SK-N-SH treated with all-trans-retinoic acid at 6 μM for 48 hours (cell line): ENCODE measurements at regions not wholly inside any gene's neighbourhood (a gene's known extent, or its start where the extent isn't known, plus 50 kb on each side); places are given as distances from the start of the nearest gene placed in this dataset.
A peak's percentile ranks its signal among the peaks of the same experiment; 100 is the strongest.

Source experiments
- ATAC-seq: fragments of 200-7000 bp; cut with Tn5 transposase; 3 replicates; pipeline ENCODE4 v1.9.1; 2020; ENCODE audit warnings: mild to moderate bottlenecking, moderate library complexity
- ARNTL ChIP-seq: fragments of 450-650 bp; formaldehyde crosslinking; IDR thresholded peaks from 2 replicates; pipeline ENCODE4 v1.5.0; 2020; ENCODE audit warnings: low read depth, mild to moderate bottlenecking, moderate library complexity, borderline replicate concordance
- CREB5 ChIP-seq: fragments of 250-450 bp; sonication (Bioruptor Pico); IDR thresholded peaks from 2 replicates; pipeline ENCODE4 v1.5.1; 2020; ENCODE audit warnings: low read depth, mild to moderate bottlenecking, moderate library complexity
- CSDC2 ChIP-seq: fragments of 250-450 bp; sonication (Bioruptor Pico); IDR thresholded peaks from 2 replicates; pipeline ENCODE4 v1.5.0; 2020; ENCODE audit warnings: mild to moderate bottlenecking, moderate library complexity
- ESRRG ChIP-seq: fragments of 250-450 bp; sonication (Bioruptor Pico); IDR thresholded peaks from 2 replicates; pipeline ENCODE4 v1.6.1; 2021; ENCODE audit warnings: mild to moderate bottlenecking
- GLIS3 ChIP-seq: fragments of 250-450 bp; sonication (Bioruptor Pico); IDR thresholded peaks from 2 replicates; pipeline ENCODE4 v1.5.0; 2020; ENCODE audit warnings: mild to moderate bottlenecking, moderate library complexity
- ISL1 ChIP-seq: fragments of 250-450 bp; sonication (Bioruptor Pico); IDR thresholded peaks from 2 replicates; pipeline ENCODE4 v2.1.2; 2022; ENCODE audit warnings: mild to moderate bottlenecking, moderate library complexity
- OSR1 ChIP-seq: fragments of 250-450 bp; sonication (Bioruptor Pico); IDR thresholded peaks from 2 replicates; pipeline ENCODE4 v1.8.0; 2022; ENCODE audit warnings: moderate library complexity, mild to moderate bottlenecking, inconsistent platforms
- POU6F1 ChIP-seq: fragments of 250-450 bp; sonication (Bioruptor Pico); IDR thresholded peaks from 2 replicates; pipeline ENCODE4 v1.8.0; 2021; ENCODE audit warnings: low read depth, mild to moderate bottlenecking, moderate library complexity, borderline replicate concordance
- PPARA ChIP-seq: fragments of 250-450 bp; sonication (Bioruptor Pico); IDR thresholded peaks from 2 replicates; pipeline ENCODE4 v1.5.0; 2020; ENCODE audit warnings: mild to moderate bottlenecking, borderline replicate concordance
- RARB ChIP-seq: fragments of 250-450 bp; sonication (Bioruptor Pico); IDR thresholded peaks from 2 replicates; pipeline ENCODE4 v1.8.0; 2021; ENCODE audit warnings: mild to moderate bottlenecking, moderate library complexity
- SNAI2 ChIP-seq: fragments of 250-450 bp; sonication (Bioruptor Pico); IDR thresholded peaks from 2 replicates; pipeline ENCODE4 v1.5.0; 2020; ENCODE audit warnings: mild to moderate bottlenecking, moderate library complexity
- TCF4 ChIP-seq: fragments of 250-450 bp; sonication (Bioruptor Pico); IDR thresholded peaks from 2 replicates; pipeline ENCODE4 v1.8.0; 2021; ENCODE audit warnings: mild to moderate bottlenecking, moderate library complexity, borderline replicate concordance
- TOX ChIP-seq: fragments of 250-450 bp; sonication (Bioruptor Pico); IDR thresholded peaks from 2 replicates; pipeline ENCODE4 v1.8.0; 2021; ENCODE audit warnings: mild to moderate bottlenecking, moderate library complexity, borderline replicate concordance
- ZC3H10 ChIP-seq: fragments of 250-450 bp; sonication (Bioruptor Pico); IDR thresholded peaks from 2 replicates; pipeline ENCODE4 v1.5.1; 2021; ENCODE audit warnings: mild to moderate bottlenecking, moderate library complexity
- ZFP3 ChIP-seq: fragments of 250-450 bp; sonication (Bioruptor Pico); IDR thresholded peaks from 2 replicates; pipeline ENCODE4 v1.5.0; 2020; ENCODE audit warnings: mild to moderate bottlenecking, moderate library complexity
- ZFP30 ChIP-seq: fragments of 450-650 bp; formaldehyde crosslinking; IDR thresholded peaks from 2 replicates; pipeline ENCODE4 v1.5.0; 2022; ENCODE audit warnings: mild to moderate bottlenecking, moderate library complexity
- ZNF565 ChIP-seq: fragments of 450-650 bp; formaldehyde crosslinking; conservative IDR thresholded peaks from 2 replicates; pipeline ENCODE4 v1.5.0; 2020; ENCODE audit warnings: low read depth, mild to moderate bottlenecking, moderate library complexity
- ZNF70 ChIP-seq: fragments of 450-650 bp; formaldehyde crosslinking; IDR thresholded peaks from 2 replicates; pipeline ENCODE4 v1.5.0; 2020; ENCODE audit warnings: mild to moderate bottlenecking, moderate library complexity
- ZNF8 ChIP-seq: fragments of 450-650 bp; formaldehyde crosslinking; IDR thresholded peaks from 2 replicates; pipeline ENCODE4 v1.5.0; 2020; ENCODE audit warnings: mild to moderate bottlenecking, moderate library complexity
- TF ChIP-seq, protein P1 (sequence below): fragments of 250-450 bp; sonication (Bioruptor Pico); IDR thresholded peaks from 2 replicates; pipeline ENCODE4 v1.8.0; 2020; ENCODE audit warnings: mild to moderate bottlenecking, moderate library complexity, borderline replicate concordance
- TF ChIP-seq, protein P2 (sequence below): fragments of 250-450 bp; sonication (Bioruptor Pico); IDR thresholded peaks from 2 replicates; pipeline ENCODE4 v1.5.1; 2021; ENCODE audit warnings: mild to moderate bottlenecking, moderate library complexity

- TF ChIP-seq OSR1 (CRISPR knock-in tag) (no peak), ZNF70 (CRISPR knock-in tag) (no peak), ISL1 (CRISPR knock-in tag) (no peak), ESRRG (CRISPR knock-in tag) (no peak), ZFP3 (CRISPR knock-in tag) (no peak), SNAI2 (no peak), ZNF565 (CRISPR knock-in tag) (no peak), ZFP30 (CRISPR knock-in tag) (no peak), GLIS3 (CRISPR knock-in tag) (no peak), POU6F1 (CRISPR knock-in tag) (no peak), CREB5 (CRISPR knock-in tag) (no peak)
- TF ChIP-seq, all 23 proteins: peak for 0
- ATAC-seq, result no peak
These were observed 89.6 kb upstream of the ETS2 start for GRCh38 chr21:38716088-38716487.

DNA sequence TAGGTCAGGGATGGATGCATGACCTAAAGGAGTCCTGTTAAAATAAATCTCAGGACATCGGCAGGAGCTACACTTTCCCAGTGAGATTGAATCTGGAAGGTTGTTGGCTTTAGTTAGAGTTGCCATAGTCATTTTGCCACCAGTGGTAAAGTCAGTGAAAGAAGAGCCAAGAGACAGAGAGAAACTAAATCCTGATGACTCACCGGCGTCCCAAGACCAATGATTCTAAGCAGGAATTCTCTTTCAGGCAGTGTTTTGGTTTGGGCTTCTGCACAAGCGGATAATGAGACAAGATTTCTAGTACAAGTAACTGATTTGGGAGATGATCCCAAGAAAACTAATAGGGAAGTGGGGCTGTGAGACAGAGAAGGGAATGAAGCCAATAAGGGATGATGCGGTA, 88.8 kb upstream of the ETS2 start:
- TF ChIP-seq PPARA (no peak), ARNTL (CRISPR knock-in tag) (no peak), SNAI2 (no peak), GLIS3 (CRISPR knock-in tag) (no peak), ZFP3 (CRISPR knock-in tag) (no peak), OSR1 (CRISPR knock-in tag) (no peak)
- TF ChIP-seq, protein P1, sequence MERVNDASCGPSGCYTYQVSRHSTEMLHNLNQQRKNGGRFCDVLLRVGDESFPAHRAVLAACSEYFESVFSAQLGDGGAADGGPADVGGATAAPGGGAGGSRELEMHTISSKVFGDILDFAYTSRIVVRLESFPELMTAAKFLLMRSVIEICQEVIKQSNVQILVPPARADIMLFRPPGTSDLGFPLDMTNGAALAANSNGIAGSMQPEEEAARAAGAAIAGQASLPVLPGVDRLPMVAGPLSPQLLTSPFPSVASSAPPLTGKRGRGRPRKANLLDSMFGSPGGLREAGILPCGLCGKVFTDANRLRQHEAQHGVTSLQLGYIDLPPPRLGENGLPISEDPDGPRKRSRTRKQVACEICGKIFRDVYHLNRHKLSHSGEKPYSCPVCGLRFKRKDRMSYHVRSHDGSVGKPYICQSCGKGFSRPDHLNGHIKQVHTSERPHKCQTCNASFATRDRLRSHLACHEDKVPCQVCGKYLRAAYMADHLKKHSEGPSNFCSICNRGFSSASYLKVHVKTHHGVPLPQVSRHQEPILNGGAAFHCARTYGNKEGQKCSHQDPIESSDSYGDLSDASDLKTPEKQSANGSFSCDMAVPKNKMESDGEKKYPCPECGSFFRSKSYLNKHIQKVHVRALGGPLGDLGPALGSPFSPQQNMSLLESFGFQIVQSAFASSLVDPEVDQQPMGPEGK, result no peak
- peak; percentile 78 for ATAC-seq

DNA sequence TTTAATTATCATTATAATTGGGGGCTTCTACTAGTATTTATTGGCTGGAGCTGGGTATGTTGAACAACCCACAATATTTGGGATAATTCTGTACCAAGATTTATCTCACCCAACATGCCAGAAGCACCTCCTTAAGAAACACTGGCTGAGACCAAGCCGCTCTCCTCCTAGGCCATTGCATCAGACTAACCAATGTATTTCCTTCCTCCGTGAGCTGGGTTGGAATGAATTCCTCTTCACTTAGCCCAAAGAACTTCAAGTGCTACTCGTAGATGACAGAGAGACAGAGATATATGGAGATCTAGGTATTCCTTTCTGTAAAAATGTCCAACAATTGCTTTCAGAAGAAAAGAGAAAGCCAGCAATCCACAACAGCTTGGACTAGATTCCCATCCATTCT, 87.2 kb upstream of the ETS2 start:
- no peak for ATAC-seq

GRCh38 chr21:38720074-38720473, 85.7 kb upstream of the ETS2 start:
- no peak for TF ChIP-seq ZNF8
- no peak for TF ChIP-seq ISL1 (CRISPR knock-in tag)
- no peak for TF ChIP-seq ZNF70 (CRISPR knock-in tag)
- no peak for TF ChIP-seq ARNTL (CRISPR knock-in tag)
- no peak for TF ChIP-seq GLIS3 (CRISPR knock-in tag)
- no peak for TF ChIP-seq ZFP30 (CRISPR knock-in tag)
- TF ChIP-seq, protein P1, result no peak
- no peak for TF ChIP-seq TCF4
- no peak for TF ChIP-seq TOX (CRISPR knock-in tag)
- no peak for TF ChIP-seq POU6F1 (CRISPR knock-in tag)
- TF ChIP-seq SNAI2, result no peak
- no peak for TF ChIP-seq ZC3H10 (CRISPR knock-in tag)
- no peak for TF ChIP-seq PPARA
- TF ChIP-seq RARB (CRISPR knock-in tag), result no peak
- no peak for TF ChIP-seq OSR1 (CRISPR knock-in tag)
- TF ChIP-seq, protein P2, sequence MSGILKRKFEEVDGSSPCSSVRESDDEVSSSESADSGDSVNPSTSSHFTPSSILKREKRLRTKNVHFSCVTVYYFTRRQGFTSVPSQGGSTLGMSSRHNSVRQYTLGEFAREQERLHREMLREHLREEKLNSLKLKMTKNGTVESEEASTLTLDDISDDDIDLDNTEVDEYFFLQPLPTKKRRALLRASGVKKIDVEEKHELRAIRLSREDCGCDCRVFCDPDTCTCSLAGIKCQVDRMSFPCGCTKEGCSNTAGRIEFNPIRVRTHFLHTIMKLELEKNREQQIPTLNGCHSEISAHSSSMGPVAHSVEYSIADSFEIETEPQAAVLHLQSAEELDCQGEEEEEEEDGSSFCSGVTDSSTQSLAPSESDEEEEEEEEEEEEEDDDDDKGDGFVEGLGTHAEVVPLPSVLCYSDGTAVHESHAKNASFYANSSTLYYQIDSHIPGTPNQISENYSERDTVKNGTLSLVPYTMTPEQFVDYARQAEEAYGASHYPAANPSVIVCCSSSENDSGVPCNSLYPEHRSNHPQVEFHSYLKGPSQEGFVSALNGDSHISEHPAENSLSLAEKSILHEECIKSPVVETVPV, result no peak
- TF ChIP-seq ZFP3 (CRISPR knock-in tag), result no peak
- no peak for ATAC-seq

More for the DNA sequence above, 87.2 kb upstream of the ETS2 start:
- TF ChIP-seq CSDC2 (CRISPR knock-in tag), result no peak
- no peak for TF ChIP-seq ISL1 (CRISPR knock-in tag)
- TF ChIP-seq RARB (CRISPR knock-in tag), result no peak
- TF ChIP-seq ZC3H10 (CRISPR knock-in tag), result no peak
- TF ChIP-seq PPARA, result no peak
- no peak for TF ChIP-seq ZNF70 (CRISPR knock-in tag)
- TF ChIP-seq ZFP30 (CRISPR knock-in tag), result no peak
- TF ChIP-seq SNAI2, result no peak
- no peak for TF ChIP-seq ZNF565 (CRISPR knock-in tag)
- no peak for TF ChIP-seq ZNF8
- TF ChIP-seq, protein P1, result no peak
- TF ChIP-seq ARNTL (CRISPR knock-in tag), result no peak
